B cell (primary cell): ENCODE measurements at regions not wholly inside any gene's neighbourhood (a gene's known extent, or its start where the extent isn't known, plus 50 kb on each side); places are given as distances from the start of the nearest gene placed in this dataset.

Experiments used
- ATAC-seq: fragments of 200-7000 bp; cut with Tn5 transposase; one replicate; pipeline ENCODE4 v1.10.0; 2021; ENCODE audit warnings: low read depth, mild to moderate bottlenecking, moderate number of reproducible peaks, moderate library complexity
- CTCF ChIA-PET: fragments of 350-600 bp; sonication (Branson Sonifier 250); formaldehyde crosslinking; loops from one replicate; lab custom pipeline; 2021; ENCODE audit warnings: antibody characterized with exemption, inconsistent platforms; lab: Charles Lee
- POLR2A ChIA-PET: fragments of 350-600 bp; sonication (Branson Sonifier 250); formaldehyde crosslinking; loops from one replicate; lab custom pipeline; 2021; ENCODE audit warnings: antibody characterized with exemption; lab: Charles Lee
- DNase-seq: peaks from one replicate; pipeline ENCODE4 v3.0.0; 2013
- H2AFZ ChIP-seq: 2 replicates; pipeline ENCODE4 v1.6.1; 2012; ENCODE audit warnings: mild to moderate bottlenecking, low read depth, low read length; ENCODE audit not compliant: insufficient read depth, poor library complexity, severe bottlenecking
- H3K27ac ChIP-seq, 2 donors: 1 replicate in 1 of 2; 2 replicates in 1 of 2; pipeline ENCODE4 v1.5.1; 2012 to 2013; ENCODE audit warnings: low read length in 2 of 2, mild to moderate bottlenecking in 2 of 2, moderate library complexity in 1 of 2
- H3K27me3 ChIP-seq, 4 experiments: fragments of 200-600 bp in 1 of 4; sonication (generic) in 1 of 4; replicated peaks in 1 of 4; 1 replicate in 2 of 4; 2 replicates in 2 of 4; pipeline versions ENCODE4 v1.6.1 to v1.7.0; 2013 to 2016; ENCODE audit warnings: low read length in 3 of 4, mild to moderate bottlenecking in 2 of 4, mixed read lengths in 1 of 4, moderate library complexity in 1 of 4; ENCODE audit not compliant: insufficient read depth in 4 of 4, control insufficient read depth in 3 of 4; ENCODE audit errors: control extremely low read depth in 1 of 4
- H3K36me3 ChIP-seq, 2 experiments: replicated peaks in 1 of 2; 1 replicate in 1 of 2; 2 replicates in 1 of 2; pipeline versions ENCODE4 v1.6.1 to v1.7.1; 2013; ENCODE audit warnings: low read length in 1 of 2; ENCODE audit not compliant: insufficient read depth in 2 of 2, control insufficient read depth in 1 of 2; ENCODE audit errors: control extremely low read depth in 1 of 2, extremely low read depth in 1 of 2
- H3K4me1 ChIP-seq, 2 donors: fragments of 200-600 bp in 1 of 2; sonication (generic) in 1 of 2; 1 replicate in 1 of 2; 2 replicates in 1 of 2; pipeline versions ENCODE4 v1.5.1 to v1.6.1; 2013 to 2017; ENCODE audit warnings: low read length in 2 of 2; ENCODE audit not compliant: control insufficient read depth in 2 of 2, insufficient read depth in 2 of 2
- H3K4me2 ChIP-seq: replicated peaks from 2 replicates; pipeline ENCODE3; 2012; ENCODE audit warnings: mild to moderate bottlenecking, low read depth, low read length; ENCODE audit not compliant: poor library complexity, severe bottlenecking
- H3K4me3 ChIP-seq, 5 experiments: fragments of 200-600 bp in 1 of 5; sonication (generic) in 1 of 5; 1 replicate in 3 of 5; 2 replicates in 2 of 5; pipeline versions ENCODE4 v1.5.1 to v1.7.0; 2011 to 2016; ENCODE audit warnings: low read length in 4 of 5, mild to moderate bottlenecking in 4 of 5, low read depth in 2 of 5, control low read depth in 1 of 5, moderate library complexity in 1 of 5; ENCODE audit not compliant: insufficient read depth in 1 of 5; ENCODE audit errors: control extremely low read depth in 1 of 5, extremely low read depth in 1 of 5
- H3K79me2 ChIP-seq: fragments of 200-600 bp; sonication (generic); one replicate; pipeline ENCODE4 v1.6.0; 2016; ENCODE audit warnings: low read length; ENCODE audit not compliant: control insufficient read depth, insufficient read depth
- H3K9ac ChIP-seq: fragments of 200-600 bp; sonication (generic); 2 replicates; pipeline ENCODE4 v1.6.1; 2017; ENCODE audit warnings: mild to moderate bottlenecking, low read length, moderate library complexity
- H3K9me3 ChIP-seq, 3 donors: one replicate each; pipeline versions ENCODE4 v1.6.1 to v1.7.1; 2013; ENCODE audit warnings: low read length in 2 of 3; ENCODE audit not compliant: control insufficient read depth in 2 of 3, insufficient read depth in 1 of 3; ENCODE audit errors: control extremely low read depth in 1 of 3
- H4K20me1 ChIP-seq: 2 replicates; pipeline ENCODE4 v1.6.0; 2012; ENCODE audit warnings: mild to moderate bottlenecking, low read length; ENCODE audit not compliant: insufficient read depth, control insufficient read depth, poor library complexity, severe bottlenecking
- H3K27ac Mint-ChIP-seq: one replicate; pipeline ENCODE4 v1.8.0; 2021; ENCODE audit warnings: mixed read lengths
- H3K27me3 Mint-ChIP-seq: one replicate; pipeline ENCODE4 v1.8.0; 2021; ENCODE audit warnings: mixed read lengths
- H3K4me1 Mint-ChIP-seq: one replicate; pipeline ENCODE4 v1.8.0; 2021; ENCODE audit warnings: mixed read lengths
- H3K4me3 Mint-ChIP-seq: one replicate; pipeline ENCODE4 v1.8.0; 2021; ENCODE audit warnings: mixed read lengths
- H3K9me3 Mint-ChIP-seq: one replicate; pipeline ENCODE4 v1.8.0; 2022; ENCODE audit warnings: mixed read lengths; ENCODE audit not compliant: insufficient read depth
- EZH2 ChIP-seq: IDR thresholded peaks from 2 replicates; pipeline ENCODE4 v1.6.1; 2012; ENCODE audit warnings: borderline replicate concordance, low read depth, mild to moderate bottlenecking, moderate library complexity, low read length; ENCODE audit not compliant: insufficient read depth, poor library complexity, severe bottlenecking
- WGBS: methylation state at CpG from one replicate; pipeline ENCODE4 v1.1.5; 2013; ENCODE audit warnings: missing lambda C conversion rate; ENCODE audit not compliant: insufficient coverage; 5-methylcytosine and 5-hydroxymethylcytosine counted together
- intact Hi-C: fragments of 100-400 bp; cut with micrococcal nuclease; formaldehyde crosslinking; loops from one replicate; pipeline ENCODE4 v1.10.0; 2022
- TF ChIP-seq, protein P1 (sequence below): fragments of 200-600 bp; IDR thresholded peaks from one replicate; pipeline ENCODE4 v1.8.0; 2022; ENCODE audit warnings: antibody characterized with exemption, mild to moderate bottlenecking

DNA sequence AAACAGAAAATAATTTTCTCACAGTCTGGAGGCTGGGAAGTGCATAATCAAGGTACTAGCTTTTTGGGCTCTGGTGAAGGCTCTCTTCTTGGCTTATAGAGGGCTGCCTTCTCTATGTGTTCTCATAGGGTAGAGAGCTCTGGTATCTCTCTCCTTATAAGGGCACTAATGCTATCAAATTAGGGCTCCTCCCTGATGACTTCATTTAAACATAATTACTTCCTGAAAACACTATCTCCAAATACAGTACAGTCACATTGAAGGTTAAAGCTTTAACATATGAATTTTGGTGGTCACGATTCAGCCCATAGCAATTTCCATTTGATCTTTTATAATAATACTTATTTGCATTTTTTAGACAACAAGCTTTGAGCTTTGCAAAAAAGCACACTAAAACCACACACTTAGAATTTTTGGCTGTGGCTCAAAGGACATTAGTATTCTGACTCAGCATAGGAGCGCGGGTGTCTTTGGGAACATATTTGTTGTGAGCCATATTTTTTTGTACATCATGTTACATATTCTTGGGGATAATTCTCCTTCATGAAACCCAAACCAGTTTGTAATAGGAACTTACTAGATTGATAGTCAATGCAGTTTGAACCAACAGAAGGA lies 808.1 kb upstream of the FBXO33 start:
- Histone ChIP-seq H4K20me1 (no peaks in the 10 kb centered on the region), H3K27me3 (no peaks in the 10 kb centered on the region), H3K4me1 (no peaks in the 10 kb centered on the region), H3K79me2 (no peaks in the 10 kb centered on the region), H3K36me3 (no peaks in the 10 kb centered on the region), H3K4me2 (no peak overlapping the region), H3K27ac (no peak overlapping the region), H3K4me3 (no peak overlapping the region), H3K9ac (no peak overlapping the region), H2AFZ (no peak overlapping the region), H3K9me3 (peaks cover 0 to 1% (median 0%) of the 10 kb centered on the region in 3 donors)
- Mint-ChIP-seq H3K27me3 (no peaks in the 10 kb centered on the region), H3K4me3 (no peak overlapping the region), H3K9me3 (no peaks in the 10 kb centered on the region), H3K4me1 (no peaks in the 10 kb centered on the region), H3K27ac (no peak overlapping the region)
- TF ChIP-seq EZH2 = no peak
- TF ChIP-seq, protein P1, sequence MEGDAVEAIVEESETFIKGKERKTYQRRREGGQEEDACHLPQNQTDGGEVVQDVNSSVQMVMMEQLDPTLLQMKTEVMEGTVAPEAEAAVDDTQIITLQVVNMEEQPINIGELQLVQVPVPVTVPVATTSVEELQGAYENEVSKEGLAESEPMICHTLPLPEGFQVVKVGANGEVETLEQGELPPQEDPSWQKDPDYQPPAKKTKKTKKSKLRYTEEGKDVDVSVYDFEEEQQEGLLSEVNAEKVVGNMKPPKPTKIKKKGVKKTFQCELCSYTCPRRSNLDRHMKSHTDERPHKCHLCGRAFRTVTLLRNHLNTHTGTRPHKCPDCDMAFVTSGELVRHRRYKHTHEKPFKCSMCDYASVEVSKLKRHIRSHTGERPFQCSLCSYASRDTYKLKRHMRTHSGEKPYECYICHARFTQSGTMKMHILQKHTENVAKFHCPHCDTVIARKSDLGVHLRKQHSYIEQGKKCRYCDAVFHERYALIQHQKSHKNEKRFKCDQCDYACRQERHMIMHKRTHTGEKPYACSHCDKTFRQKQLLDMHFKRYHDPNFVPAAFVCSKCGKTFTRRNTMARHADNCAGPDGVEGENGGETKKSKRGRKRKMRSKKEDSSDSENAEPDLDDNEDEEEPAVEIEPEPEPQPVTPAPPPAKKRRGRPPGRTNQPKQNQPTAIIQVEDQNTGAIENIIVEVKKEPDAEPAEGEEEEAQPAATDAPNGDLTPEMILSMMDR = no peak
- no peak for DNase-seq
- intact Hi-C loops = no loop called here
- WGBS = no CpG with 5 or more reads among the region's 3 CpGs
- CTCF ChIA-PET = no interaction called here
- no peak for ATAC-seq
- POLR2A ChIA-PET = no interaction called here

DNA sequence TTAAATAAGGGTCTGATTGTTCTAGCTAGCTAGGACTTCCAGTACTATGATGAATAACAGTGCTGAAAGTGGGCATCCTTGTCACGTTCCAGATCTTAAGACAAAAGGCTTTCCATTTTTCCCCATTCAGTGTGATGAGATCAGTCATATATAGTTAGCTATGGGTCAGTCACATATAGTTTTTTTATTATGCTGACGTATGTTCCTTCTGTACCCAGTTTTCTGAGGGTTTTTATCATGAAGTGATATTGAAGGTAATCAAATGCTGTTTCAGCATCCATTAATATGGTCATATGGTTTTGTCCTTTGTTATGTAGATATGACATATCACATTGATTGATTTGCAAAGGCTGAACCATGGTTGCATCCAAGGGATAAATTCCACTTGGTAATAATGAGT lies 800.1 kb upstream of the FBXO33 start:
- H3K27ac ChIP-seq = no peak overlapping the region
- ATAC-seq (no peak), DNase-seq (no peak)
- H3K4me3 ChIP-seq = no peak overlapping the region
- H3K36me3 ChIP-seq = no peaks in the 10 kb centered on the region
- no peaks in the 10 kb centered on the region for H3K4me1 ChIP-seq
- H3K27me3 ChIP-seq = no peaks in the 10 kb centered on the region
- Mint-ChIP-seq H3K4me3 (no peak overlapping the region), H3K9me3 (peaks cover 12% of the 10 kb centered on the region), H3K27ac (no peak overlapping the region), H3K27me3 (no peaks in the 10 kb centered on the region), H3K4me1 (no peaks in the 10 kb centered on the region)
- no peak overlapping the region for H2AFZ ChIP-seq
- ChIA-PET POLR2A (no interaction called here), CTCF (no interaction called here)
- no peaks in the 10 kb centered on the region for H4K20me1 ChIP-seq
- no peak for TF ChIP-seq EZH2
- TF ChIP-seq, protein P1 = no peak
- intact Hi-C loops = no loop called here
- H3K4me2 ChIP-seq = no peak overlapping the region
- 100% methylated on average over 1 of the region's 2 CpGs for WGBS
- peaks cover 0 to 5% (median 0%) of the 10 kb centered on the region in 3 donors for H3K9me3 ChIP-seq
- H3K9ac ChIP-seq = no peak overlapping the region
- no peaks in the 10 kb centered on the region for H3K79me2 ChIP-seq
